ENCODE measurements at regions not wholly inside any gene's neighbourhood (a gene's known extent, or its start where the extent isn't known, plus 50 kb on each side); places are given as distances from the start of the nearest gene placed in this dataset.
A peak's percentile ranks its signal among the peaks of the same experiment; 100 is the strongest.
"Not testable (repeated sequence)": the region's sequence is repeated elsewhere in the genome, so short reads cannot be mapped to it uniquely, and the experiment has no call there.

DNA sequence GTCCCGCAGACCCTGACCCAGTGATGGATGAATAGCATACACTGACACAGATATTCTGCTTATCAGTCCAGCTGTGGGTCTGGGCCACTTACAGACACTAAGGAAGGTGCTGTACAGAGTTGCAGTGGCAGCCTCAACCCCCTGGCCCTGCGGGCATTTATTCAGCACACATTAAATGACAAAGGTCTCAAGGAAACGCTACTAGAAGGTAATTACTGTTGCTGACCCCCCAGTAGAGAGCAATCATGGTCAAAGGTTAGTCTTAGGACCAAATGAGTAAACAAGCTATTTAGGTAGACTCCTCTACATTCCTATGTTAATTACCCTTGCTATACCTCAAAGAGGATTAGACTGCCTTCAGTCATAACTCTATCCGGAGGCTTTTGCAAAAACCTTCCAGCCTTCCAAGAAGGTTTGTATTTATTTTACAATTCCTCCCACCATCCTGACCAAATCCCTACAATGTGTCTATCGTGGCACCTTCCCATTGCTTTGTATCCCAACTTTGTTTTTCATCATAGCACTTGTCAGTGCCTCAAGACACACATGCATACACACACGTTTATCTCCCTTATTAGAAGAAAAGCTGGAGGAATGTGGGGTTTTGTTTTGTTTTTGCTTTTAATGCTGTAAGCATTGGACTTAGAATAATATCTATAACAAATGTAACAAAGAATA lies 227.9 kb downstream of the PYDC2 start:
- no peak overlapping the region for H3K27ac Mint-ChIP-seq
- no peaks in the 10 kb centered on the region for H3K9me3 Mint-ChIP-seq

DNA sequence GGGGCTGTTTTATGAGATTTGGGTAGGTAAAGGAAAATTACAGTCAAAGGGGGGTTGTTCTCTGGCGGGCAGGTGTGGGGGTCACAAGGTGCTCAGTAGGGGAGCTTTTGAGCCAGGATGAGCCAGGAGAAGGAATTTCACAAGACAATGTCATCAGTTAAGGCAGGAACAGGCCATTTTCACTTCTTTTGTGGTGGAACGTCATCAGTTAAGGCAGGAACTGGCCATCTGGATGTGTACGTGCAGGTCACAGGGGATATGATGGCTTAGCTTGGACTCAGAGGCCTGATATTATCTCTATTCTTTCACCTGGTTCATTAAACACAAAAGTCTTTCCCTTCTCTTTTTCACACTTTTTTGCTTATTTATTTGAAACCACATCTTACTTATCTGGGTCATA lies 230.2 kb downstream of the PYDC2 start:
- H3K9me3 Mint-ChIP-seq, ATAC-seq, H3K27me3 Mint-ChIP-seq, H3K36me3 Mint-ChIP-seq, H3K4me1 Mint-ChIP-seq, H3K4me3 Mint-ChIP-seq, H3K27ac Mint-ChIP-seq: not testable (repeated sequence)

More for the DNA sequence above, 227.9 kb downstream of the PYDC2 start:
- Mint-ChIP-seq H3K27me3 (peaks cover 9% of the 10 kb centered on the region), H3K36me3 (no peaks in the 10 kb centered on the region), H3K4me3 (no peak overlapping the region), H3K4me1 (no peaks in the 10 kb centered on the region)
- peak; percentile 54 for ATAC-seq

- Mint-ChIP-seq H3K27me3 (peaks cover 28% of the 10 kb centered on the region), H3K36me3 (no peaks in the 10 kb centered on the region), H3K4me3 (no peak overlapping the region), H3K4me1 (no peaks in the 10 kb centered on the region), H3K27ac (no peak overlapping the region), H3K9me3 (peaks cover 2% of the 10 kb centered on the region)
- no peak for ATAC-seq
These were observed 234.3 kb downstream of the PYDC2 start for GRCh38 chr3:191695131-191695814.

DNA sequence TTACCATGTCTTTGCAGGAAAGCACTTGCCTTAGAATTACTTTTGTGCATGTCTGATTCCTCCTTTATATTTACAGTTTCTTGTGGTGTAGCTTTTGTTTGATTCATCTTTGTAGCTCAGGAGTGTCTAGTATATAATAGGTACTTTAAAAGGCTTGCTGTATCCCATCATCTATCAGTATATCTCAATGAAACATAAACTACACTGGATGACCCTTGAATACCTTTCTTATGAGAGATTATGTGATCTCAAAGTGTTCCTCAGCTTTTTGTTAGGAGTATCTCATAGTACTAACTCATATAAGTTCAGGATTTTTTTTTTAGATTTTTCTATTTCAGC lies 234.8 kb downstream of the PYDC2 start:
- peaks cover 2% of the 10 kb centered on the region for H3K9me3 Mint-ChIP-seq
- H3K4me3 Mint-ChIP-seq, result no peak overlapping the region
- ATAC-seq, result no peak
- no peak overlapping the region for H3K27ac Mint-ChIP-seq
- H3K27me3 Mint-ChIP-seq, result peaks cover 26% of the 10 kb centered on the region
- no peaks in the 10 kb centered on the region for H3K4me1 Mint-ChIP-seq
- no peaks in the 10 kb centered on the region for H3K36me3 Mint-ChIP-seq

- H3K27ac Mint-ChIP-seq, result no peak overlapping the region
- no peak for ATAC-seq
- no peaks in the 10 kb centered on the region for H3K4me1 Mint-ChIP-seq
- H3K4me3 Mint-ChIP-seq, result no peak overlapping the region
- H3K9me3 Mint-ChIP-seq, result peaks cover 2% of the 10 kb centered on the region
- H3K27me3 Mint-ChIP-seq, result peaks cover 25% of the 10 kb centered on the region
- H3K36me3 Mint-ChIP-seq, result no peaks in the 10 kb centered on the region
These were observed 235.4 kb downstream of the PYDC2 start for GRCh38 chr3:191696348-191696747.

- H3K27ac Mint-ChIP-seq, result no peak overlapping the region
- ATAC-seq, result no peak
- H3K4me1 Mint-ChIP-seq, result no peaks in the 10 kb centered on the region
- peaks cover 2% of the 10 kb centered on the region for H3K9me3 Mint-ChIP-seq
- no peaks in the 10 kb centered on the region for H3K36me3 Mint-ChIP-seq
- peaks cover 39% of the 10 kb centered on the region for H3K27me3 Mint-ChIP-seq
- no peak overlapping the region for H3K4me3 Mint-ChIP-seq
These were observed 238.6 kb downstream of the PYDC2 start for GRCh38 chr3:191699546-191699945.

DNA sequence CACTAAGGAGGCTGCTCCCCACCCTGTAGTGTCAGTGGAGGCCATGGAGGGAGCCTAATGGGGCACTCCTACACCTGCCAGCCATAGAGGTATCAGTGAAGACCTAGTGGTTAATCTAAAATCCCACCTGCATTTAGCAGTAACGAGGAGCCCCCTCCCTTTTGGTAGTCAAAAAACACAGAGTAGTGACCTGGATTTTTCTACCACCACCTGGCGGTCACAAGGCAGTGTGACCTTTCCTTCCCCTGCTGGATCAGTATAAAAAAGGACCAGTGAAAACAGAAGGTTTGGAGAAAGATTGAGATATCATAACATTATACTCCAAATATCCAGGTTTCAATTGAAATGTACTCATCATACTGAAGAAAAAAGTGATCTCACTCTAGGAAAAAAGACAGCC lies 241.2 kb downstream of the PYDC2 start:
- no peak overlapping the region for H3K4me3 Mint-ChIP-seq
- no peaks in the 10 kb centered on the region for H3K4me1 Mint-ChIP-seq
- H3K27ac Mint-ChIP-seq, result no peak overlapping the region
- H3K9me3 Mint-ChIP-seq, result peaks cover 2% of the 10 kb centered on the region
- H3K36me3 Mint-ChIP-seq, result no peaks in the 10 kb centered on the region
- H3K27me3 Mint-ChIP-seq, result peaks cover 39% of the 10 kb centered on the region
- ATAC-seq, result no peak

GRCh38 chr3:191707817-191708216 lies 246.9 kb downstream of the PYDC2 start:
- no peak overlapping the region for H3K27ac Mint-ChIP-seq
- H3K9me3 Mint-ChIP-seq, result peaks cover 2% of the 10 kb centered on the region
- no peaks in the 10 kb centered on the region for H3K4me1 Mint-ChIP-seq
- no peak overlapping the region for H3K4me3 Mint-ChIP-seq
- H3K27me3 Mint-ChIP-seq, result no peaks in the 10 kb centered on the region
- no peaks in the 10 kb centered on the region for H3K36me3 Mint-ChIP-seq
- no peak for ATAC-seq

DNA sequence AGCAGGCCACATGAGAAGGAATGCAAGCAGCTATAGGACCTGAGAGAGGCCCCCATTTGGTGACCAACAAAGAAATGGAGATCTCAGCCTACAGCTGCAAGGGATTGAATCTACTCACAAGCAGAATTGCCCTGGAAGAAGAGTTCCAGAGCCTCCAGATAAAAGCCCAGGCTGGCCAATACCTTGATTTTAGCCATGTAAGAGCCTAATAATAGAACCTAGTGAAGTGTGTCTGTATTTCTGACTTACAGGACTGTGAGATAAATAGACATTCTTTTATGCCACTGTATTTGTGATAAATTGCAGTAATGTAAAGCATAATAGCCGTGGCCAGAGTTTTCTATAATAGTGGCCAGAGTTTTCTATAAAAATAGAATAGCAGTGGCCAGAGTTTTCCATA lies 254.6 kb downstream of the PYDC2 start:
- no peak for ATAC-seq
- no peaks in the 10 kb centered on the region for H3K4me1 Mint-ChIP-seq
- H3K27ac Mint-ChIP-seq, result no peak overlapping the region
- no peak overlapping the region for H3K4me3 Mint-ChIP-seq
- peaks cover 2% of the 10 kb centered on the region for H3K9me3 Mint-ChIP-seq
- no peaks in the 10 kb centered on the region for H3K27me3 Mint-ChIP-seq
- H3K36me3 Mint-ChIP-seq, result no peaks in the 10 kb centered on the region

DNA sequence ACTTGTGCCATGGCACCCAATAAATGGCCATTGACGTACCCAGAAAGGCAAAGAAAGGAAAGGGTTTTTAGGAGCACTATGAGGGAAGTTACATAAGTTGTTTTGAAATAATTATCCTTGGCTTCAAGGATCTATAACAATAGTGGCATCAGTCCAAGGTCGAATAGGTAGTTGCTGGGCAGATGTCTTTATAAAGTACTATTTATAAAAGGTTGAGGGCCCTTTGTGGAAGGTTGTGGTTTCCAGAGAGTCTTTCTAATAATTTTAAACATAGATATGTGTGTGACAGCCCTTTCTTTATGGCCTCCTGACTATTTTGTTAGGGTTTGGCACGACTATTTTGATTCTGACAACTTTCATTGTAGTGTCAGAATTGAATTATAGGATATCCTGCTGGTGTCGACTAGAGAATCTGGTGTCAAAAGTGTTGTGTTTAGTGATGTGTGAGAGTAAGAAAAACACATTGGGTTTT lies 260.5 kb downstream of the PYDC2 start:
- Mint-ChIP-seq H3K4me1 (no peaks in the 10 kb centered on the region), H3K9me3 (no peaks in the 10 kb centered on the region), H3K27me3 (no peaks in the 10 kb centered on the region), H3K36me3 (no peaks in the 10 kb centered on the region), H3K27ac (no peak overlapping the region), H3K4me3 (no peak overlapping the region)
- no peak for ATAC-seq

GRCh38 chr3:191721990-191722389 lies 261.0 kb downstream of the PYDC2 start:
- H3K36me3 Mint-ChIP-seq, result no peaks in the 10 kb centered on the region
- no peak for ATAC-seq
- H3K27me3 Mint-ChIP-seq, result no peaks in the 10 kb centered on the region
- H3K4me1 Mint-ChIP-seq, result no peaks in the 10 kb centered on the region
- H3K4me3 Mint-ChIP-seq, result no peak overlapping the region
- no peak overlapping the region for H3K27ac Mint-ChIP-seq
- H3K9me3 Mint-ChIP-seq, result no peaks in the 10 kb centered on the region

DNA sequence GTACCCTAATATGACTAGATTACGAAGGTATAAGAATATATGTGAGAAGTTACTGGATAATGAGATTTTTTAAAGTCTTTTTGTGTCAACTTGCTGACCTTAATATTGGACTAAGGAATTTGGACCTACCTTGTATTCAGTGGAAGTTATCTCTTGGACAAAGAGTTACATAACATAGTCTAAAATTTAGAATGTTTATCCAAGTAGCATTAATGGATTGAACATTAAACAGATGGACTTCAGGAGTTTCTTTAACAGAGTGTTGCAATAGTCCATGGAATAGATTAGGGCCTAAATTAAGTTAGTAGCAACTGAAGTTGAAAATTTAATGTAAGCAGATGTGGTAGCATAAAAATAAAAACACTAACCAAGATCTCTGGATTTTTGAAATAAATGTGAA lies 266.4 kb downstream of the PYDC2 start:
- H3K4me3 Mint-ChIP-seq, result no peak overlapping the region
- no peaks in the 10 kb centered on the region for H3K4me1 Mint-ChIP-seq
- no peaks in the 10 kb centered on the region for H3K36me3 Mint-ChIP-seq
- no peak for ATAC-seq
- H3K9me3 Mint-ChIP-seq, result no peaks in the 10 kb centered on the region
- H3K27me3 Mint-ChIP-seq, result no peaks in the 10 kb centered on the region
- no peak overlapping the region for H3K27ac Mint-ChIP-seq

DNA sequence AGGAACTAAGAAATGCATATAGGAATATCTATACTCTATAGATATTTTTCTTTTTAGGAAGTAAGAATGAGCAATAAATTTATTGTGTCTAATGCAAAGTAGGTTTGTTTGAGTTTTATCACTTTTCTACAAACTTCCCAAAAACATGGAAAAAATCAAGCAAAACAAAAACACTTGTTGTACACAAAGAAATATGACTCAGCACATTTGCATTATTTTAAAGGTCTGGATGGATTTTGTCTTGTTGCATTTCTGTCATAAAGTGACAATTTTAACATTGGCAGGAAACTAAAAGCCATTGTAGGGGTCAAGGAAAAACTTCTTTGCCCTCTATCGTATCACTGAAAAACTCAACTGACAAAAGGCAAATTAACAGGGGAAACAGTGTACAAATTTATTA lies 267.2 kb downstream of the PYDC2 start:
- Mint-ChIP-seq H3K36me3 (no peaks in the 10 kb centered on the region), H3K4me3 (no peak overlapping the region), H3K27ac (no peak overlapping the region), H3K27me3 (no peaks in the 10 kb centered on the region), H3K9me3 (no peaks in the 10 kb centered on the region), H3K4me1 (no peaks in the 10 kb centered on the region)
- no peak for ATAC-seq

GRCh38 chr3:191737742-191738141 lies 276.8 kb downstream of the PYDC2 start:
- no peak overlapping the region for H3K27ac Mint-ChIP-seq
- no peaks in the 10 kb centered on the region for H3K27me3 Mint-ChIP-seq
- H3K36me3 Mint-ChIP-seq, result no peaks in the 10 kb centered on the region
- H3K9me3 Mint-ChIP-seq, result peaks cover 5% of the 10 kb centered on the region
- H3K4me3 Mint-ChIP-seq, result no peak overlapping the region
- H3K4me1 Mint-ChIP-seq, result no peaks in the 10 kb centered on the region
- ATAC-seq, result no peak

DNA sequence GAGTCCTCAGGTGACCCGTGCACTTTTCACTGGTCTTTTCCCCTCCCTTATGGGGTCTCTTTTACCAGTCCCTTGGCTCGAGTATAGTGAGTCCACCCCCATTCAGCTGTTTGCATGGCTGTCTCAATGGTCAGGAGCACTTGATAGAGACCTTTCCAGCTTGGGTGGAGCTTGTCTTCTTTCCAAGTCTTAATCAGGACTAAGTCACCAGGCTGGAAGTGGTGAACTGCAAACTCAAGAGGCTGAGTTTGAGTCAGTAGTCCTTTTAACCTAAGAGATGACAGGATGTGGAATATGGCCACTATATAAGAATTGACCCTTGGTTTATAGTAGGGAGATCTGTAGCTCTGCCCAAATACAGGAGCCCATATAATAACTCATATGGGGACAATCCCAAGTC lies 279.7 kb downstream of the PYDC2 start:
- Mint-ChIP-seq H3K27ac (no peak overlapping the region), H3K27me3 (no peaks in the 10 kb centered on the region), H3K4me3 (no peak overlapping the region), H3K36me3 (no peaks in the 10 kb centered on the region), H3K4me1 (no peaks in the 10 kb centered on the region), H3K9me3 (peaks cover 7% of the 10 kb centered on the region)
- no peak for ATAC-seq

DNA sequence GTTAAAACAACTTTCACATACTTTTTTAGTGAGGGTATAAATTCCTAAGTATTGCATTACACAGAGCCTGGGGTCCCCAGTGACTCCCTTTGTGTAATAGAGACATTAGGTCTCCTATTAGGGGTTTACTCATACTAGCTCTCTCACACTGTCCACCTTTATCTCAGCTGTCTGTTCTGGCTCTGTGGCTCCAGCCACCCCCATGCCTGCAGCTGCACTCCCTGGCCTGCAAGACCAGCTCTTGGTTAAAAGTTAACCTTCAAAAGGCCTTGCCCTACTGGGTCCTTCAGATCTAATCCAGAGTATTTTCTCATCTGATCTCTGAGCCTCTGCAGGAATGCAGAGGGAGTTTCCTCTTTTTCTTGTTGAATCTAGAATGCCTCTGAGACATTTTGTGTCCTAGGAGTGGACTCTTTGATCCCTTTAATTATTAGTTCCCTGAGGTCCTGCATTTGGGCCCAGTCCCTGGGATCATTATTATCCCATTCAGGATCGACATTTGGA lies 280.9 kb downstream of the PYDC2 start:
- ATAC-seq, H3K4me3 Mint-ChIP-seq, H3K4me1 Mint-ChIP-seq, H3K27ac Mint-ChIP-seq, H3K27me3 Mint-ChIP-seq, H3K36me3 Mint-ChIP-seq, H3K9me3 Mint-ChIP-seq: not testable (repeated sequence)
